Neural cell (in vitro differentiated cells): ENCODE measurements at regions not wholly inside any gene's neighbourhood (a gene's known extent, or its start where the extent isn't known, plus 50 kb on each side); places are given as distances from the start of the nearest gene placed in this dataset.

Experiments used
- CTCF ChIP-seq: fragments of 450-650 bp; IDR thresholded peaks from 2 replicates; pipeline ENCODE4 v1.5.1; 2014; ENCODE audit warnings: antibody characterized with exemption, mild to moderate bottlenecking, moderate library complexity; ENCODE audit not compliant: poor library complexity, severe bottlenecking
- EZH2 ChIP-seq: fragments of 200-600, 300-800 bp; shearing (Covaris generic), sonication (generic); IDR thresholded peaks from 2 replicates; pipeline ENCODE4 v1.6.1; 2014; ENCODE audit warnings: antibody characterized with exemption, low read length, borderline replicate concordance, mild to moderate bottlenecking; ENCODE audit not compliant: insufficient read depth, poor library complexity, severe bottlenecking
- MXI1 ChIP-seq: fragments of 450-650 bp; conservative IDR thresholded peaks from 2 replicates; pipeline ENCODE4 v1.6.1; 2014; ENCODE audit warnings: antibody characterized with exemption, mild to moderate bottlenecking; ENCODE audit not compliant: poor library complexity, severe bottlenecking
- RAD21 ChIP-seq: fragments of 450-650 bp; conservative IDR thresholded peaks from 2 replicates; pipeline ENCODE4 v1.6.1; 2014; ENCODE audit warnings: antibody characterized with exemption, mild to moderate bottlenecking, moderate library complexity
- TF ChIP-seq, protein P1 (sequence below): IDR thresholded peaks from 2 replicates; pipeline ENCODE4 v1.6.1; 2012; ENCODE audit warnings: borderline replicate concordance

- no peak for TF ChIP-seq CTCF
- TF ChIP-seq, protein P1, sequence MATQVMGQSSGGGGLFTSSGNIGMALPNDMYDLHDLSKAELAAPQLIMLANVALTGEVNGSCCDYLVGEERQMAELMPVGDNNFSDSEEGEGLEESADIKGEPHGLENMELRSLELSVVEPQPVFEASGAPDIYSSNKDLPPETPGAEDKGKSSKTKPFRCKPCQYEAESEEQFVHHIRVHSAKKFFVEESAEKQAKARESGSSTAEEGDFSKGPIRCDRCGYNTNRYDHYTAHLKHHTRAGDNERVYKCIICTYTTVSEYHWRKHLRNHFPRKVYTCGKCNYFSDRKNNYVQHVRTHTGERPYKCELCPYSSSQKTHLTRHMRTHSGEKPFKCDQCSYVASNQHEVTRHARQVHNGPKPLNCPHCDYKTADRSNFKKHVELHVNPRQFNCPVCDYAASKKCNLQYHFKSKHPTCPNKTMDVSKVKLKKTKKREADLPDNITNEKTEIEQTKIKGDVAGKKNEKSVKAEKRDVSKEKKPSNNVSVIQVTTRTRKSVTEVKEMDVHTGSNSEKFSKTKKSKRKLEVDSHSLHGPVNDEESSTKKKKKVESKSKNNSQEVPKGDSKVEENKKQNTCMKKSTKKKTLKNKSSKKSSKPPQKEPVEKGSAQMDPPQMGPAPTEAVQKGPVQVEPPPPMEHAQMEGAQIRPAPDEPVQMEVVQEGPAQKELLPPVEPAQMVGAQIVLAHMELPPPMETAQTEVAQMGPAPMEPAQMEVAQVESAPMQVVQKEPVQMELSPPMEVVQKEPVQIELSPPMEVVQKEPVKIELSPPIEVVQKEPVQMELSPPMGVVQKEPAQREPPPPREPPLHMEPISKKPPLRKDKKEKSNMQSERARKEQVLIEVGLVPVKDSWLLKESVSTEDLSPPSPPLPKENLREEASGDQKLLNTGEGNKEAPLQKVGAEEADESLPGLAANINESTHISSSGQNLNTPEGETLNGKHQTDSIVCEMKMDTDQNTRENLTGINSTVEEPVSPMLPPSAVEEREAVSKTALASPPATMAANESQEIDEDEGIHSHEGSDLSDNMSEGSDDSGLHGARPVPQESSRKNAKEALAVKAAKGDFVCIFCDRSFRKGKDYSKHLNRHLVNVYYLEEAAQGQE = no peak
- TF ChIP-seq MXI1 = no peak
- TF ChIP-seq RAD21 = no peak
- no peak for TF ChIP-seq EZH2
These were observed 439.6 kb upstream of the MMADHC start for GRCh38 chr2:150027164-150027563.
